ENCODE measurements at regions not wholly inside any gene's neighbourhood (a gene's known extent, or its start where the extent isn't known, plus 50 kb on each side); places are given as distances from the start of the nearest gene placed in this dataset.
"Not testable (repeated sequence)": the region's sequence is repeated elsewhere in the genome, so short reads cannot be mapped to it uniquely, and the experiment has no call there.

DNA sequence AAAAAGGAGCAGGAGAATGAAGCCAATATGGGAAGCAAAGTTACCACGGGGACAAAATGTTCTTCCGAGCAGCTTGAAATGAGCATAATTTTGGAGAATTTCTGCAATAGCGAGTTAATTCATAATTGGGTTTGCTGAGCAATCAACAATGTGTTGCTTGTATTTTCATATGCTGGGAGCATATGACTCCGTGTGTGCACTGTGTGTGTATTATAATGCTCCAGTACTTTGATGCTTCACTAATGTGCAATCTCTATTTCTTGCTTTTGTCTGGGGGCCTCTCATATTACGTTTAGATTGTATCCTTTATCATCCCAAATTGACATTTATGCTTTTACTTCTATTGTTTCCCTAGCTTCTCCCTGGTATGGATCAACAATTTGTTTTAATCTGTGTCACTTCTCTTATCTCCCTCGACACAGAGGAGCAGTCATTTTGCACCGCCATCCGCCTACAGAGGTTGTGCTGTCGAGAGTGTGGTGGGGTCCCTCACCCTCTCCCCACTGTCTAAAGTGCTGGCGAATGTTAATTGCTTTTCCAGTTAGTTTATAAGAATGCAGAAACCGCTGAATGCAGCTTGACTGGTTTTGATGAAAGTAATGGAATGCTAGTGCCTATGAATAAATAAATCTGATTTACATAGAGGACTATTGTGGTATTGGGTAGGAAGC lies 372.5 kb upstream of the WWC1 start:
- no peak for DNase-seq

DNA sequence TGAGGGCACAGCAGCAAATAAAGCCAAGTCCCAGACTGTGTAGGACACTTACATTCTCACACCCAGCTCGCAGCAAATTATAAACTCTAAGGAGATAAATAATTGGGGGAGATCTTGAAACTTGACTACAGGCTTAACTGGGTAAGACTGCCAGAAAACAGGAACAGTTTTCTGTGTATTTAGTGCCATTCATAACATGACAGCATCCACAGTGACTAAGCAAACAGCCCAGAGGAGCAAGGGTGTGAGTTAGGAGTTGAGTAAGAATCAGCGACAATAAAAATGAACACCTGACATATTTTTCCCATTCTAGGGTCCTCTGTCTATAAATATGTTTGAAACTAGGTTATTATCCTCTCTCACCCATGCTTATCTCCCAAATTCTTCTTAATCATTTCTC lies 370.9 kb upstream of the WWC1 start:
- no peak for DNase-seq

DNA sequence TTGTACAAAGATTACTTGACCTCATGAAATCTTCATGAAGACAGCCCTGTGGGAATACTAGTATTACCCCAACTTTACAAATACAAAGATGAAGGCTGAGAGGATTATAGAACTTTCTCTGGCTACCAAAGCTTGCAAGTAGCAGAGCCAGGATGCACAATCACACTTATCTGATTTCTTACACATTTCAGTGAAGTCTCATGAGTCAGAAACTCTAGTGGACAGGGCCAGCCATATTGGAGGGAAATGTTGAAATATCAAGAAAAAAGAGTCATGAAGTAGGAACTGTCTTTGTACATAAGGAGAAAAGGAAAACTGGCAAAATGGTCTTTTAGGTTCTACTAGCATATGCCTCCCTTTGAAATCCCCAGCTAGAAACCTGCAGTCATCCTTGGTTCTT lies 369.6 kb upstream of the WWC1 start:
- DNase-seq: no peak

DNA sequence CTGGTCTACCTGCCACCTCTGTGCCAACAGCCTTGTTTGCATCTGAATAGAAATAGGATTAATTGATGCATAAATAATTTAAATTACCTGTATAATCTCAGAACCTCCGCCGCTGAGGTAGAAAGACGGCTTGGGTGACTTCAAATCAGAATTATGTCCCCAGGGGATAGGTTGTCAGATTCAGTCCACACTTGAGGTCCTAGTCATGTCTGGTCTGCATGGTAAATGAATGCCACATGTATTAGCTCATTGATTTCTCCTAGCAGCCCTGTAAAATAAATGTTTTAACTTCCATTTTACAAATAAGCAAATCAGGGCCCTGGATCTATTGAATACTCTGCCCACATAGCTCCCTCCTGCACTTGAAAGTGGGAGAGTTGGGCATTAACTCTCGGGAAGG lies 368.0 kb upstream of the WWC1 start:
- DNase-seq: no peak

DNA sequence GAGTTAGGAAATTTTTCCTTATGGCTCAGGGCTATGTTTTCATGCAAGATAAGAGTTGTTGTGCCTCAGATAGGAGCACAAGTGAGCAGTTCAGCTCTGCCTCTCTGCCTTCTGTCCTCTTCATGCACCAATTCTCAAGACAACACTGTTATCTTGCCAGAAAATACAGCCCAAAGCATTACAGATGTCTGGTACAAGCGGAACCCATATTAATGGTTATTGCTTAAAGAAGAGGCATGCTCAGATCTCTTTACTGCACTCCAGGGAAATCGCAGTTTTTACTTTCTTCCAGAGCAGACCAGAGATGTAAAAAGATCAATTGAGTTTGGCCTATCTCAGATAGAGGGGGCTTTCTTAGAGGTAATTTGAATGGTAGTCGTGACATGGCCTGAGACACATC lies 361.6 kb upstream of the WWC1 start:
- no peak for DNase-seq

DNA sequence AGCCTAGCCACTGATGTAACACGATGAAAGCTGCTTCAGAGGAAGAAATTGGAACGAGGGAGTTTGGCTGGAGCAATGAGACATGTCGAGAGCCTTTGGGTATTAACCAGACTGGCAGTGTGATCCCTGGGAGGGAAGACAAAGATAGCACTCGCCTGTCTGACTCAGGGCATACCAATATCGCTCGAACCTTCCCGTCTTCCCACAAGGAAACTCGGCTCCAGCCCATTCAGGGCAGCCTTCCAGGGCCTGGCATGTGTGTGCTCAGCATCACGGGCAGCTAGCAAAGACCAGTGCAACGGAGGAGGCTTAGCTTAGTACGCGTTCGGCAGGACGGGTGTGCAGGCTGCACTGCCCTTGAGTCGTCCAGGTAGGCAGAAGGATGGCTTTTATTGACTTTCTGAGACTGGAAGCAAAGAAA lies 356.9 kb upstream of the WWC1 start:
- DNase-seq: no peak

DNA sequence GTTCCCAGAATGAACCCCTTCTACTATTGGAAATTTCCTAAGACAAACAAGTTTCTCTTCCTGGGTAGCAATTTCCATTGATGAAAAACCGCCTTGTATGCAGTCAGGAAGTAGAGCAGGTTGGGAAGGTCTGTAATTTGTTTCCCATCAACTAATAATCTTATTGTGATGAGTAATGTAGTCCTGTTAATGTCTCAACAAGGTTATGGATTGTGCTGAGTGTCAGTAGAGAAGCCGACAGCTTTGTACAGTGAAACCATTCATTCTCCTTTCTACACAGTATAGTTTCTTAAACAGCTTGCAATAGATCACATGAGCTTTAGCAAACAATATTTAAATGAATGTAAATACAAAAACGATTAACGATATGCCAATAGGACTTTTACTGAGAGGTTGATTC lies 355.4 kb upstream of the WWC1 start:
- DNase-seq: no peak

DNA sequence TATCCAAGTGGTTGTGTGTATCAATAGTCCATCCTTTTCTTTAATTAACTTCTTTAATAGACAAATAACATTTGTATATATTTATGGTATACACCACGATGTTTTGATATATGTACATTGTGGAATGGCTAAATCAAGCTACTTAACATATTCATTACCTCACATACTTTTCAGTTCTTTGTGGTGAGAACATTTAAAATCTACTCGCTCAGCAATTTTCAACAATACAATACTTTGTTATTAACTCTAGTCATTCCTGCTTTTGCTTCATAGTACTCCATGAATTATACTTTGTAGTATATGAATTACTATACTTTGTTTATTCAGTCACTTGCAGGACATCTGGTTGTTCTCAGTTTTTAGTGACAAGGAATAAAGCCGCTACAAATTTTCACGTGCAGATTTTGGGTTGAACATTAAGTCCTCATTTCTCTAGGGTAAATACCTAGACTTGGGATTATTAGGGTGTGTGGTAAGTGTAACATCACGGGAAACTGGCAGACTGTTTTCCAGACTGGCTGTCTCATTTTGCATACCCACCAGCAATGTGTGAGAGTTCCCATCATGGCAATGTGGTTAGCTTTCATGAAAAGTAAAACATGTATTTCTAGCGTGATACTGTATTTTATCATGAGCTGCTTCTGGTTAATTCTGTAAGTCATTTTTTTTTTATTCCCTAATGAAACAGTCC lies 354.4 kb upstream of the WWC1 start:
- DNase-seq: no peak

DNA sequence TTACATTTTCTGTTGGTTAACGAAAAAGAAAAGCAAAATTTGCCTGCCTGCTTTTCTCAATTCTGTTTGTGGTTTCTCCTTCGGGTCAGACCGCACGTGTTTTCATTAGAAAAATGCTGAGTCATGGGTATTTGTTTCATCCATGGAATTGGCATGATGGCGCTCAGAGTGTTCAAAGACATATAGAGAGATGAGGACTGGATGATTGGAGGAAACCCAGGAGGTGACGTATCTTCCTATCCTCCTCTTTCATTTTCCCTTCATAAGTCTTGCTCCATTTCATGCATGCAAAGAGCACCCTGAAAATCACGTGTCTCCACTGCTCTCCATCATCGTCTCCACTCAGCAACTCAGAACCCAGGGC lies 353.8 kb upstream of the WWC1 start:
- no peak for DNase-seq

DNA sequence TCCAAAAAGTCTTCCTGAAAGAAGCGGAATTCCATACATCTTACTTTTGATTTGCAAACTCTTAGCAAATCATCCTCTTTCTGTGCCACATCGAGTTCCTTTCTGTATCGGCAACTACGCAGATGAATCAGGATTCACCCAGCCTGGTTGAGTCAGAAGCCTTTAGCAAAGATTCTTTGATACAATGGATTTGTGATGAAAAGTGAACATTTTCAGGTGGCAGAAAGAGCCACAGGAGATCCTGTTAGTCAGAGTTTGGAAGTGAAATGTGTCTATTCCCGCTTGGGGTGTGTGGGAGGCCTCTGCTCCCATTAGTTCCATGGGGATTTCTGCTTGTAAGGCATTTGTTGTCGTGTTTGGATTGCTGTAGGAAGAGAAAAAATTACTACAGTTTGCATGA lies 351.8 kb upstream of the WWC1 start:
- no peak for DNase-seq

DNA sequence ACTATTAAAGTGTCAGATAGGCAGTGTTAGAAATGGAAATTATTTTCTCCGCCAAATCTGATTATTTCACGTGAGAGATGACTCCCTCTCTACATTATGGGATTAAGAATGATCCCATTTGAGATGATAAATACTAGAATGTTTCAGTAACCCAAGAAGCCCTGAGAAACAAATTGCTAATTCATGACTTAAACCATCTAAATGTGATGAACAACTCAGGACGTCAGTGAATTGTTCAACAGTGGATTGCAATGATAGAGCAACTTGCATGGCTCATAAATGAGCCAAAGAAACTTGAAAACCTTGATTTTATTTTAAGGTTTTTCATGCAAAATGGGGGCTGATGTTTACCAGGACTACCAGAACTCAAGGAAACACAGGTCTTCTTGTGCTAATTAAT lies 350.5 kb upstream of the WWC1 start:
- no peak for DNase-seq

DNA sequence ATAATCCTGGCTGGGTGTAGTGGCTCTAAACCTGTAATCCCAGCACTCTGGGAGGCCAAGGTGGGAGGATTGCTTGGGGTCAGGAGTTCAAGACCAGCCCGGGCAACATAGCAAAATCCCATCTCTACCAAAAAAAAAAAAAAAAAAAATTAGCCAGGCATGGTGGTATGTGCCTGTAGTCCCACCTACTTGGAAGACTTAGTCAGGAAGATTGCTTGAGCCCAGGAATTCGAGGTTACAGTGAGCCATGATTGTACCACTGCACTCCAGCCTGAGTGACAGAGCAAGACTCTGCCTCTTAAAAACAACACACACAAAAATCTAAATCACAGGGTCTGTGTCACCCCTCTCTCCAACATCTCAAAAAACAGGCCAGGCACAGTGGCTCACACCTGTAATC lies 349.9 kb upstream of the WWC1 start:
- not testable (repeated sequence) for DNase-seq

DNA sequence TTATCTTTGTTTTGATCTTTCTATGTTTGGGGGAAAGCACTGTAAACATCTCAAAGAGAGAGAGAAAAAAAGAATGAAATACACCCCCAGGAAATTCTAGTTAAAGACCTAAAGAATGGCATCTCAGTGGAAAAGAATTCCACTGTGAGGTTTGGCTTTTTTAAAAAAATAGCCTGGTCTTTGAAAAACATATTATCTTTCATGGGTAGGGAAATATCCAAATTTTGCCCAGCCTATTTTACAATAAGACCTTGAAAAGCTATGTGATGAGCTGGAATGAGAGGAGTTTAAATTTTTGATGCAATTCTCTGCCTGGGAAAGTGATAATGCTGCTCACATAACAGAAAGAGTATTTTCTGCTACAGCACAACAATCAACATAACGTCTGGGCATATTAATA lies 348.1 kb upstream of the WWC1 start:
- no peak for DNase-seq

DNA sequence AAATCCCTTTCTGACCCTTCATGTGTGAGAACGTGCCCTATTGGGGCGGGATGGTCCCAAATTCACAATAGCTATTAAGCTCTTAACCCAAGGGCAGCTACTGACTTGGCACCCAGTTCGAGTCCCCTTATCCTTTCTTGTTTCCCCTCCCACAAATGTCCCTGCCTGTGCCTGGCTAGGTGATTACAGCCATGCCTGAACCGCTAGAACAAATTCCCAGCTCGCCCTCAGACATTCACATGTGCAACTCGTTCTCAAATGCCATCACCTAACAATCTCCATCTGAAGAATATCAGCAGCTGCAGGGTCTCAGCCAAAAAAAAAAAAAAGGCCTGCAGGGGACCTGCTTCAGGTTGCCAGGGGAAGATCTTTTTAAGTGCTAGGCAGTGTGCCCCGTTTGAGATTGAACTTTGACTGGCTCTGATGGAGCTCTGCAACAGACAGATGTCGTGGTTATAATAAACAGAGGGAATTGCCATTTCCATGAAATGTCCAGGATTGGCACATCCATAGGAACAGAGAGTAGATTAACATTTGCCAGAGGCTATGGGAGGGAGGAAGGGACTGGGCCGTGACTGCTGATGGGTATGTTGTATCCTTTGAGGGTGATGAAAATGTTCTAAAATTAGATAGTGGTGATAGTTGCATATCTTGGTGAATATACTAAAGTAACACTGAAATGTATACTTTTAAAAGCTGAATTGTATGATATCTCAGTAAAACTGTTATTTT lies 347.2 kb upstream of the WWC1 start:
- no peak for DNase-seq

DNA sequence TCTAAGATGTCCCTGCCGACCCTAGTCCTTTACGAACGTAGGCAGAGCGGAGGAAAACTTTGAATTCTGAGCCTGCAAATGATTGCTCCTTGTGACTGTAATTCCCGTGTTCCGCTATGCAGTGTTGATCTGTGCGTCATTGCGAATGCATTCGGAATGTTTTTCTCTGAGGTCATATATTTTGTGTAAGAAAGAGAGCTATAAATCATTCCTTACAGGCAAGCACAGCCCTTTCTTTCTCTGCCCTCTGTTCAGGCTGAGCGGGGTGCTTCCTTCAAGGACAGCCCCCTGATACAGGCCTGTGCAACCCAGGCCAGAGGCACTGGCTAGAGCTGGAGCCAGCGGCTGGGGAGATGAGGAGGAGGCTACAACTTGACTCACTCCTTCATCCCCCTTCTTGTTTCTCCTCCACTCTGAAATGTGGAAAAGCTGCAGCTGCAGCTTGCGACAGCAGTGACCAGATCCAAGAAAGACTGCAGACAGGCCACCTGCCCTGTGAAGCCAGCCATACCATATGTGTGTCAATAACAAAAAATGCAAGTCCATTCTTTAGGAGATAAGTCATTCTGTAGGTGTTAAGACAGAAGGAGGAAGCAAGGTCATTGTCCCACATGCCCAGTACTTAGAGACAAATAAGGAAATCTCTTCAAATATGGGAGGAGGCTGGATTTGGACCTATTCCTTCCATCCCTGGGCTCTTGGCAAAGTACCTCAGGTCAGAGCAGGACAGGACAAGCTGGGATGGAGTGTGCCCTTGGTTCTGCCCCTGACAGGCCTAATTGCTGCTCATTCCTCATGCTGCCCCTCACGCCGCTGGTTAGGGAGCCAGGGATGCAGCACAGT lies 345.7 kb upstream of the WWC1 start:
- no peak for DNase-seq

DNA sequence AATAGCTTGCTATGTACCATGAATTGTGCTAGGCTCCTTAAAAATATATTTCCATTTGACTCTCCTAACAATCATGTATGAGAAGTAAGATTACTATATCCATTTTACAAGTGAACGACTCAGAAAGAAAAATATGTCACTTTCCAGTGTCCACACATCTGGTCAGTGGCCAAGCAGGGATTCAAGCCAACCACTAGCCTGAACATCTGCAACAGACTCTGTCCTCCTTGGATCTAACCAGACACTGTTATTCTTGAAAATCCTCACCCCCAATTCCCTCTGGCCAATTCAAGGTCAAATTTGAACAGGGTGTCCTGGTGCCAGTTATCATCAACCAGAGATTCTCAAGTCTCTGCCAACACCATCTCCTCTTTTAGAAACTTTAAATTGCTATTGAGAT lies 344.1 kb upstream of the WWC1 start:
- no peak for DNase-seq

DNA sequence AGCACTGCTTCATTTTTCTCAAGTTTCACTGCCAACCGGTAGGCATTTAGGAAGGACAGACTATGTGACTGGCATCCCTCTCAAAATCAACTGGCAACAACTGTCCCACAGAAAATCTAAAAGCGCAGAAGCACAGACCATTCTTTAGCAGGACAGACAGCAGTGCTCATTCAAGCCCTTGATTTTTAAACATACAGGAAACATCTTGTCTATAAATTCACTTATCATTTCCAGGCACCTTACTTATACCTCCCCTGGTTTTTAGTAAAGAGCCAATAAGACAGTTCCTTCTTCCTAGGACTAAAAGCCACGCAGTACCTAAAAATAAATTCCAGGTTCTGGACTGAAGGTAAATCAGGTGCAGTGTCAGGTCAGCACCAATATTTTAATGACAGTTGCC lies 343.2 kb upstream of the WWC1 start:
- no peak for DNase-seq

DNA sequence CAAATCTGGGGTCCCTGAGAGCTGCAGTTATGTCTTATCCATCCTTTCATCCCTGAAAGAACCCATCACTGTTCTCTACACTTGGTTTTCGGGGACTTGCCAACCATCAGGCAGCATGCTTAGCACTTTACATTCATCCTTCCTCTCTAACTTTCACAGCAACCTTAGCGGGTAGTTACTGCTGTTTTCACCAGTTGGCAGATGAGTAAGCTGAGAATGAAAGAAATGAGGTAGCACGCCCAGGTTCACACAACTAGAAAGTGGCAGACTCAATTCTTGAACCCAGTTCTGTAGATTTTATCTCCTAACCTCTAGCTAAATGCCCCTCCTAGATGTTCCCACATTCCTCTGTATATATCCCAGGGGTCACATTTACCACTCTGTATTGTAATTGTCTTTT lies 342.0 kb upstream of the WWC1 start:
- peak; percentile 18 for DNase-seq

DNA sequence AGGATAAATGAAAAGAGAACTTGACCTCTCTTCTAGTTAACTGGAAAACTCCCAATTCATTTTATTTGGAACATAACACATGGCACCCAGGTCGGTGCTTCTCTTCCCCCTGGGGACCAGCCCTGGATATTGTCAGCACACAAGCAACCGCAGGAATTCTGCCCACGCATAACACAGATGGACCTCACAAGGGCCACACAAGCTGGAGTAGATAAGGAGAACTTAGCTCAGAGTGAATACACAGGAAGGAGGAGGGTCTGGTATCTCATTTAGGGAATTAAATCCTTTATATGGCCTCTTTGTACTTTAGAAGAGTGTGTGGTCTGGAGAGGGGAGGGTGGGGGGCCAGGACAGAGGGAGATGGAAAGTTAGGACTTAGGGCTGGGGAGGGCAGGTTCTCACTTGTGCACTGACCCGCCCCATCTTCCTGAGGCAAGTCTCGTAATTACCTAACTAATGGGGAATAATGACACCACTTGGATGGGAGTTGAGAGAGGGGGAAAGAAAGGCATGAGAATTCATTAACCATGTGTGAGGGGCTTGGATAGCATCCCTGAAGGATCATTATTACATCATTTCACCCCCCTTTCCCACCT lies 341.2 kb upstream of the WWC1 start:
- no peak for DNase-seq

DNA sequence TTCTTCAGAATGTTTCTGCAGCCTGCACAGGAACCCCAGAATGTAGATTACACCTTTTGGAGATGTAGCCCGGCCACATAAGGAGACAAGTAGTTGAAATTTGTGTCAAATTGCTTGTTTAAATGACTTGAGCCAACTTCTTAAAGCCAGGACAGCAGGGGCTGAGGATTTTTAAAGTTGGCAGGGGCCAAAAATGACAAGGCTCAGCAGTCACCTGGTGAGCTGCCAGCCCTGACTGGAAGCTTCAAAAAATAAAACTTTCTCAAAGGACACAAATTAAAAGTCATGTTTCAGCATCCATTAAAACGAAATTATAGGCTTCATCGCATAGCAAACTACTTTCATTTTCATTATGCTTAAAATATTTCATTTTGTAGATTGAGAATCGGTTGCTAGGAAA lies 340.3 kb upstream of the WWC1 start:
- no peak for DNase-seq

DNA sequence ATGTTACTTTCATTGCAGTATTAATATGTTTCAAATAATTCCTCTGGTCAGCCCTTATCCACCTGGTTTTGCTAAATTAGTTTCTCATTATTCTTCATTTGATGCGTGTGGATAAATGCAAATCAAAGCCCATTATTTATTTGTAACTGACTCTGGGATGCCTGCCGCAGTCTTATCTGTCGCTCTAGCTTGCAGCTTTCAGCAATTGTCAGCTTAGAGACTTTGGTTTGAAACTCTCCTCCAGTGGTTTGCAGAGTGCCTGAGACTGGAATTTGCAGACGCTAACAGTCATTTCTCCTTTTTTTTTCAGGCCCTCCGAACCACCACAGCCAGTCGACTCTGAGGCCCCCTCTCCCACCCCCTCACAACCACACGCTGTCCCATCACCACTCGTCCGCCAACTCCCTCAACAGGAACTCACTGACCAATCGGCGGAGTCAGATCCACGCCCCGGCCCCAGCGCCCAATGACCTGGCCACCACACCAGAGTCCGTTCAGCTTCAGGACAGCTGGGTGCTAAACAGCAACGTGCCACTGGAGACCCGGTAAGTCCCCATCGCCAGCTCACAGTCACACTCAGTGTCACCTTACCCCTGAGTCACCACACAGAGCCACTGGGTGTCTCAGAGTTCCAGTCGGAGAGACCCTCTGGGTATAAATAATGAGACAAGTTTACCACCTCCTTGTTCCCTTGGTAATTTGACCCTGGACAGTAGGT lies 339.0 kb upstream of the WWC1 start:
- DNase-seq: no peak

DNA sequence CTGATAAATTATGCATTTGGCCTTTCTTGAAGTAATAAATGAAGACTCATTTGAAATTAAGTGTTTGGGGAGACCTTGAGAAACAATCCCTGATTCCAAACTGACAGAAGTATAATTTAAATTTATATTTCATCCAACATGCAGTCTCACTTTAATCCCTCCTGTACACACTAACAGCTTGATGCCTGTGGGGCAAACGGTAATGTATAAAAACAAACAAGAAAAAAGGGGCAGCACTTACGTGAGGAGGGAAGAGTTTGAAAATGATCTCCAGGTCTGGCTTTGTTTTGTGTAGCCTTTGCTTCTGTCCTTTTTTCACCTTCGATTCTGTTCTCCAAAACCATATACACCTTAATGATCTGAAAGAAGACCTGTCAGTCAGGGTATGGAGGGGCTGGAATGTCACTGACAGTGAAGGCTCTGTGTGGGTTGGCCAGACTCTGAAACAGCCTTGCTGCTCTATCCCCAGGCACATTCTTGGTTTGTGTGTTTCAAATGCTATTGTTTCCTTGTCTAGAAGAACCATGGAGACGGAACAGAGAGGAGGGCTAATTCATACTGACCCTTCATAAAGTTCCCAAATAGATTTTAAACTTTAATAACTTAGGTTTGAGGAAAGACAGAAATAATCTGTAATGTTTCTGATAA lies 338.2 kb upstream of the WWC1 start:
- no peak for DNase-seq

Measured in activated CD4-positive, alpha-beta T cell treated with anti-CD3 and anti-CD28 coated beads, Interleukin-10, Interleukin-2, amounts not matched to agents 100 ng/mL and 50 ng/mL, durations not matched to agents 16 hours and 8 hours (primary cell).